Body of pancreas (tissue), 4 donors: ENCODE measurements at regions not wholly inside any gene's neighbourhood (a gene's known extent, or its start where the extent isn't known, plus 50 kb on each side); places are given as distances from the start of the nearest gene placed in this dataset.

Experiments used
- POLR2A ChIP-seq, 3 donors: fragments of 450-650 bp; IDR thresholded peaks; one replicate each; pipeline ENCODE4 v1.6.1; 2016; ENCODE audit warnings: antibody characterized with exemption in 3 of 3, mild to moderate bottlenecking in 2 of 3
- TF ChIP-seq, protein P1 (sequence below), 7 experiments: fragments of 450-650 bp in 4 of 7; fragments of 200-600 bp in 3 of 7; sonication (generic) in 3 of 7; IDR thresholded peaks; one replicate each; pipeline ENCODE4 v1.5.1; 2016 to 2019; ENCODE audit warnings: antibody characterized with exemption in 7 of 7

DNA sequence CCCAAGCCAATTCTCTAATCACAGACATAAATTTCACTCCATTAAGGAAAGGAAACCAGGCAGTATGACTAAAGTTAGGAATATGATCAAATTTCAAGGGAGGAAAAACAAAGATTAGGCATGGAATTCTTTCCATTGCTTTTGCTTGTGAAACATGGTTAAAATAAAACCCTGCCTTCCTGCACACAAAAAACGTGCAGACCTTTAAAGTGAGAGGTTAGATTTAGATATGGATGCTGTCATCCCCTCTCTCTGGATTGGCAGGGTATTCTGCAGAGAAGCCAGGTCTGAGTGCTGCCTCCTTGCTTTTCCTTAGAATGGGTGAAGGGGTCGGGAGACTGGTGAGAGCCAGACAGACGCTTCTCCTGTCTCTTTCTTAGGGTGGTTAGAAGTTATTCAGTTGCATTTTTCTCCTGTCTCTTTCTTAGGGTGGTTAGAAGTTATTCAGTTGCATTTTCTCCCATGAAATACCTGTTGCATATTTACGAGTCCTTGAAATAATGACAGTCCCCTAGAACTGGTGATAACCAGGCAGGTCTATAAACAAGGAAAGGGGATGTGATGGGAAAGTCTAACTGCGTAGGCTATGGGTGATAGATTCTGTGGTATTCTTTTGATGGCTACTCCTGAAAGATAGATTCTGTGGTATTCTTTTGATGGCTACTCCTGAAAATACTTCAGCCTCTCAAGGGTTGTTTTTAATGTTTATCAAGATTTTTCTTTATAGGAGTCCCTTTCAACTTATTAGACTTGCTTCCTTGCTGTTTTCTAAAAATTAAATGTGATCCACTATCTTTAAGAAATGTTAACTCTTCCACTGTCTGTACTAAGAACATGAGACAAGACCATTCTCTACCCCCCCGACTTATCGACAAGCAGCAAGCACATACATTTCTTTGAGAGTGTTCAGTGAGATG, 163.6 kb downstream of the SPRY1 start:
- no peak for TF ChIP-seq POLR2A (IDR thresholded peaks at IDR 0.05)
- TF ChIP-seq, protein P1, sequence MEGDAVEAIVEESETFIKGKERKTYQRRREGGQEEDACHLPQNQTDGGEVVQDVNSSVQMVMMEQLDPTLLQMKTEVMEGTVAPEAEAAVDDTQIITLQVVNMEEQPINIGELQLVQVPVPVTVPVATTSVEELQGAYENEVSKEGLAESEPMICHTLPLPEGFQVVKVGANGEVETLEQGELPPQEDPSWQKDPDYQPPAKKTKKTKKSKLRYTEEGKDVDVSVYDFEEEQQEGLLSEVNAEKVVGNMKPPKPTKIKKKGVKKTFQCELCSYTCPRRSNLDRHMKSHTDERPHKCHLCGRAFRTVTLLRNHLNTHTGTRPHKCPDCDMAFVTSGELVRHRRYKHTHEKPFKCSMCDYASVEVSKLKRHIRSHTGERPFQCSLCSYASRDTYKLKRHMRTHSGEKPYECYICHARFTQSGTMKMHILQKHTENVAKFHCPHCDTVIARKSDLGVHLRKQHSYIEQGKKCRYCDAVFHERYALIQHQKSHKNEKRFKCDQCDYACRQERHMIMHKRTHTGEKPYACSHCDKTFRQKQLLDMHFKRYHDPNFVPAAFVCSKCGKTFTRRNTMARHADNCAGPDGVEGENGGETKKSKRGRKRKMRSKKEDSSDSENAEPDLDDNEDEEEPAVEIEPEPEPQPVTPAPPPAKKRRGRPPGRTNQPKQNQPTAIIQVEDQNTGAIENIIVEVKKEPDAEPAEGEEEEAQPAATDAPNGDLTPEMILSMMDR (IDR thresholded peaks at IDR 0.05), result no peak
